22Rv1 (cell line): ENCODE measurements at regions not wholly inside any gene's neighbourhood (a gene's known extent, or its start where the extent isn't known, plus 50 kb on each side); places are given as distances from the start of the nearest gene placed in this dataset.

Source experiments
- H3K27ac ChIP-seq: fragments of 450-650 bp; 2 replicates; pipeline ENCODE4 v1.5.1; 2017
- ZFX ChIP-seq: fragments of 450-650 bp; IDR thresholded peaks from 2 replicates; pipeline ENCODE4 v1.6.1; 2017; ENCODE audit warnings: antibody characterized with exemption, borderline replicate concordance
- TF ChIP-seq, protein P1 (sequence below): fragments of 450-650 bp; IDR thresholded peaks from 2 replicates; pipeline ENCODE4 v1.5.1; 2017; ENCODE audit warnings: mild to moderate bottlenecking

DNA sequence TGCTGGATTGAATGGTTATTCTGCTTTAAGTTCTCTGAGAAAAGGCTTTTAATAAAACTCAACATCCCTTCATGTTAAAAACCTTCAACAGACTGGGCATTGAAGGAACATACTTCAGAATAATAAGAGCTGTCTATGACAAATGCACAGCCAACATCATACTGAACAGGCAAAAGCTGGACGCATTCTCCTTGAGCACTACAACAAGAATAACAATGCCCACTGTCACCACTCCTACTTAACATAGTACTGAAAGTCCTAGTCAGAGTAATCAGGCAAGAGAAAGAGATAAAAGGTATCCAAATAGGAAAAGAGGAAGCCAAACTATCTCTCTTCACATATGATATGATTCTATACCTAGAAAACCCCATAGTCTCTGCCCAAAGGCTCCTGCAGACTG, 641.4 kb downstream of the IRS1 start:
- TF ChIP-seq ZFX: no peak
- TF ChIP-seq, protein P1, sequence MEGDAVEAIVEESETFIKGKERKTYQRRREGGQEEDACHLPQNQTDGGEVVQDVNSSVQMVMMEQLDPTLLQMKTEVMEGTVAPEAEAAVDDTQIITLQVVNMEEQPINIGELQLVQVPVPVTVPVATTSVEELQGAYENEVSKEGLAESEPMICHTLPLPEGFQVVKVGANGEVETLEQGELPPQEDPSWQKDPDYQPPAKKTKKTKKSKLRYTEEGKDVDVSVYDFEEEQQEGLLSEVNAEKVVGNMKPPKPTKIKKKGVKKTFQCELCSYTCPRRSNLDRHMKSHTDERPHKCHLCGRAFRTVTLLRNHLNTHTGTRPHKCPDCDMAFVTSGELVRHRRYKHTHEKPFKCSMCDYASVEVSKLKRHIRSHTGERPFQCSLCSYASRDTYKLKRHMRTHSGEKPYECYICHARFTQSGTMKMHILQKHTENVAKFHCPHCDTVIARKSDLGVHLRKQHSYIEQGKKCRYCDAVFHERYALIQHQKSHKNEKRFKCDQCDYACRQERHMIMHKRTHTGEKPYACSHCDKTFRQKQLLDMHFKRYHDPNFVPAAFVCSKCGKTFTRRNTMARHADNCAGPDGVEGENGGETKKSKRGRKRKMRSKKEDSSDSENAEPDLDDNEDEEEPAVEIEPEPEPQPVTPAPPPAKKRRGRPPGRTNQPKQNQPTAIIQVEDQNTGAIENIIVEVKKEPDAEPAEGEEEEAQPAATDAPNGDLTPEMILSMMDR: no peak
- H3K27ac ChIP-seq: no peak overlapping the region

- no peak for TF ChIP-seq ZFX
- TF ChIP-seq, protein P1: no peak
- H3K27ac ChIP-seq: no peak overlapping the region
Measured at GRCh38 chr2:226155093-226155875, 644.3 kb downstream of the IRS1 start.

- no peak overlapping the region for H3K27ac ChIP-seq
- TF ChIP-seq, protein P1: no peak
- TF ChIP-seq ZFX: no peak
Measured at GRCh38 chr2:226154610-226155009, 645.0 kb downstream of the IRS1 start.

DNA sequence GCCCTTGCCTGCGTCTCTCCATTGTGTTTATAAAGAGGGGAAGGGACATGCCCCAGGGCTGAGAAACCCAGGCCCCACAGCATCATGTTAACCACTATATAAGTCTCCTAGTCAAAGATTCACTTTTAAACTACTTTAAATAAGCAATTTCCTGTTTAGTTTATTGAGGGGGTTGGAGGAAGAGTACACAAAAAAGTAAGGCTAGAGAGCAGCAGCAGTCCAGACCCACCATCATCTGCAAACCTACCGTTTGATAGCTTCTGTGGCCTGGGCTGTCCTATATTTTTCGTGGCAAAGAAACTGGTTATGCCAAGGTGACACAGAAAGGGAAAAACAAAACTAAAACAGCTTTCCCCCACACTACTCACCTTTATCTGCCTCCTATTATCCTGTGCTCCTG, 646.1 kb downstream of the IRS1 start:
- TF ChIP-seq, protein P1: no peak
- no peak for TF ChIP-seq ZFX
- H3K27ac ChIP-seq: no peak overlapping the region

DNA sequence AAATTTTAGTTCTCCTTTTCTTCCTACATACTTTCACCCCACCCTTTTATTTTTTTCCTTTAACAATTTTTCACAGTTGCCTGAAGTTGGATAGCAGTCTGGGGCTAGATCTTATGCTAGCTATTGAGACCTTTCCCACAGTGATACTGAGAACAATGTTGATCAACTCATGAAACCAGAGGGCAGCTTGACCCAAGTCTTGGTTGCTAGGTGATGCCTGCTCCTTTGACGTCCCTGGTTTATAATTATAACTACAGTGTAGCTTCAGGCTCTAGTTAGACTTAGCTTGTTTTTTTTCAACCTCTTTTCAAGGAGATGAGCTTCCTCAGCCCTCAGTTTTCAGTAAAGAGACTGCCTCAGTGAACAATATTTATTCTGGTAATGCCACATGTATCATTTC, 648.5 kb downstream of the IRS1 start:
- TF ChIP-seq, protein P1: no peak
- TF ChIP-seq ZFX: no peak
- H3K27ac ChIP-seq: no peak overlapping the region

- H3K27ac ChIP-seq: no peak overlapping the region
- no peak for TF ChIP-seq ZFX
- TF ChIP-seq, protein P1: no peak
Measured at GRCh38 chr2:226143091-226143490, 656.5 kb downstream of the IRS1 start.

DNA sequence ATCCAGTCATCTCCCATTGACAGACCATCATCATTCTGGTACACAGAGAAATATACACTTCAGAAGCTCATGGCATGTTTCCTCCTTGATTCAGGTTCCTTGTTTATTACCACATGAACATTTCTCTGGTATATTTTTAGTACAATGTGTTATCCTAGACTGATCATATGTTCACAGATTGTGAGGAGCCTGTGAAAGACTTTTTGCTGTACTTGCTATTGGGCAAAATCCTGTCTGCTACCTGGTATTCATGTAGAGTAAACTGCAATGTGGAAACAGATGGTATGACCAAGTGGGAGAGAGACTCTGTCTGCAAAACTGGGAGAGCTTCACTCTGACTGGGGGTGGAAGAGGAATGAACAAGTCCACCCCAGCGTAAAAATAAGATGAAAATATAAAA, 657.2 kb downstream of the IRS1 start:
- H3K27ac ChIP-seq: no peak overlapping the region
- TF ChIP-seq, protein P1: no peak
- TF ChIP-seq ZFX: no peak
